SK-N-MC (cell line): ENCODE measurements at regions not wholly inside any gene's neighbourhood (a gene's known extent, or its start where the extent isn't known, plus 50 kb on each side); places are given as distances from the start of the nearest gene placed in this dataset.

Experiments
- EZH2 ChIP-seq: fragments of 200-600 bp; sonication (generic); IDR thresholded peaks from one replicate; pipeline ENCODE4 v1.6.1; 2017; ENCODE audit warnings: antibody characterized with exemption
- POLR2AphosphoS5 ChIP-seq: IDR thresholded peaks from 2 replicates; pipeline ENCODE4 v1.6.1; 2012; ENCODE audit warnings: mild to moderate bottlenecking, low read depth, low read length, borderline replicate concordance

GRCh38 chr2:35871672-35872071, 483.9 kb upstream of the CRIM1 start:
- TF ChIP-seq POLR2AphosphoS5 (no peak), EZH2 (no peak)
